Lower lobe of right lung (tissue), 2 donors: ENCODE measurements at regions not wholly inside any gene's neighbourhood (a gene's known extent, or its start where the extent isn't known, plus 50 kb on each side); places are given as distances from the start of the nearest gene placed in this dataset.

Experiments used
- ATAC-seq, 2 donors: fragments of 200-7000 bp; cut with Tn5 transposase; one replicate each; pipeline ENCODE4 v1.9.1; 2020 to 2022; ENCODE audit warnings: mild to moderate bottlenecking in 2 of 2, moderate library complexity in 2 of 2
- DNase-seq: peaks from one replicate; pipeline ENCODE4 v3.0.0-alpha.2; 2020
- H3K27ac ChIP-seq: fragments of 200-600 bp; one replicate; pipeline ENCODE4 v1.8.0; 2022
- H3K27me3 ChIP-seq: fragments of 200-600 bp; one replicate; pipeline ENCODE4 v1.8.0; 2022; ENCODE audit warnings: low read depth
- H3K36me3 ChIP-seq: fragments of 200-600 bp; one replicate; pipeline ENCODE4 v1.8.0; 2022; ENCODE audit warnings: mild to moderate bottlenecking
- H3K4me1 ChIP-seq: fragments of 200-600 bp; one replicate; pipeline ENCODE4 v1.8.0; 2022
- H3K4me3 ChIP-seq: fragments of 200-600 bp; one replicate; pipeline ENCODE4 v1.8.0; 2022; ENCODE audit warnings: mild to moderate bottlenecking
- H3K9me3 ChIP-seq: fragments of 200-600 bp; one replicate; pipeline ENCODE4 v1.8.0; 2022
- CTCF ChIP-seq: fragments of 200-600 bp; IDR thresholded peaks from one replicate; pipeline ENCODE4 v1.8.0; 2022; ENCODE audit warnings: antibody characterized with exemption, mild to moderate bottlenecking
- intact Hi-C: fragments of 100-400 bp; cut with DNase I; formaldehyde crosslinking; loops from one replicate; pipeline ENCODE4 v1.11.0; 2022
- donor health status: DM: no; HTN: yes; CAD: no; lungs with severe emphysema.

- Histone ChIP-seq H3K36me3 (no peaks in the 10 kb centered on the region), H3K4me1 (no peaks in the 10 kb centered on the region), H3K9me3 (no peaks in the 10 kb centered on the region), H3K27ac (no peak overlapping the region), H3K27me3 (no peaks in the 10 kb centered on the region), H3K4me3 (no peak overlapping the region)
- ATAC-seq (no peak), DNase-seq (no peak)
- intact Hi-C loops: no loop called here
- no peak for TF ChIP-seq CTCF
These were observed 392.6 kb upstream of the INTU start for GRCh38 chr4:127239902-127240763.

- intact Hi-C loops: no loop called here
- H3K27ac ChIP-seq: no peak overlapping the region
- no peak for ATAC-seq
- H3K4me3 ChIP-seq: no peak overlapping the region
- no peak for DNase-seq
- no peaks in the 10 kb centered on the region for H3K9me3 ChIP-seq
- no peaks in the 10 kb centered on the region for H3K4me1 ChIP-seq
- TF ChIP-seq CTCF: no peak
- H3K36me3 ChIP-seq: no peaks in the 10 kb centered on the region
- no peaks in the 10 kb centered on the region for H3K27me3 ChIP-seq
These were observed 392.0 kb upstream of the INTU start for GRCh38 chr4:127240764-127241105.

DNA sequence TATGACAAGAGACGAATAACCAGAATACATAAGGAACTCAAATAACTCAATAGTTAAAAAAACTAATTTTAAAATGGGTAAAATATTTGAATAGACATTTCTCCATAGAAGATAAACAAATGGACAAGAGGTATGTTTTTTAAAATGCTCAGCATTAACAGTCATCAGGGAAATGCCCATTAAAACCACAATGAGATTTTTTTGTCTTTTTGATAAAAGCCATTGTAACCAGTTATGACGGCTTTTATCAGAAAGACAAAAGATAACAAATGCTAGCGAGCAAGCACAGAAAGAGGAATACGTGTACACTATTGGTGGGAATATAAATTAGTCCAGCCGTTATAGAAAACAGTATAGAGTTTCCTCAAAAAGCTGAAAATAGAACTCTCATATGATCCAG is 388.2 kb upstream of the INTU start:
- DNase-seq (no peak), ATAC-seq (no peak)
- Histone ChIP-seq H3K27ac (no peak overlapping the region), H3K27me3 (no peaks in the 10 kb centered on the region), H3K4me1 (no peaks in the 10 kb centered on the region), H3K9me3 (no peaks in the 10 kb centered on the region), H3K36me3 (no peaks in the 10 kb centered on the region), H3K4me3 (no peak overlapping the region)
- no peak for TF ChIP-seq CTCF
- intact Hi-C loops: no loop called here

DNA sequence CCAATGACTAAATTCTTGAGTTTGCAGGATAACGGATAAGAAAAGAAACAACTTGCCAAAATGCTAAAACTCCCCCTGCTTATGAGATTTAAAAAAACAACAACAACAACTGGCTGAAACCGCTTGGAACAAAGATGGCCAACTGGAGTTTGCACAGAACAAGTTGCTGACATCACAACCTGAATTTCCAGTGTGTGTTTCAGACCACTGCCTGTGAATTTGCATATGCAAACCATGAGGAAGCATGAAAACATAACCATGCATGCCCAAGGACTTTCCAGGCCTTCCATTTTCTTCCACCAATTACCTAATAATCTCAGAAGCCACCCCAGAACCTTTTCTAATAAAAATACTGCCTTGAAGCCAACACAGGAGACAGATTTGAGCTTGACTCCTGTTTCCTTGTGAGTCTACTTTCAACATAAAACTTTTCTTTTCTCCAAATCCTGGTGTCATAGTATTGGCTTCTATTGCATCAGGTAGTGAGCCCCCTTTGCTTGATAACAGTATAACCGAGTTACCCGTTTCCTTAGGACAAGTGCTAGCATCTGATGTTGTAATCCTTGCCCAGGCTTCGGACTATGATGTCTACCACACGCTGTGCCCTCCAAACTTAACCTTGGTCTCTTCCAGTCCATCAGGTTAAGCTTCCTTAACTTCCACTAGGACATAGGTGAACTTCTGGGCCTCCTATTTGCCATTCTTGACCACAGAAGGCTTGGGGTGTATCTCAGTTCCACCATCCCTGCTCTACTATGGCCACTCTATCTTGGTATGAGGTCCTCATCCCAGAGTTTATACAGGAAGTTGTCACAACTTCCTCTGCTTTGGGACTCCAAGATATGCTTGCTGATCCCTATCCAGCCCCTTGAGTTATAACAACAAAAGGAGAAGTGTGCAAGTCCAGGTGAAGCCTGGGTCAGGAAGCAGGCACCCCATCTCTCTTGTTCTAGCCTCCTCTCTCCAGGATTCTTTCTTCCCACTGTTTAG is 385.5 kb upstream of the INTU start:
- DNase-seq (no peak), ATAC-seq (no peak)
- Histone ChIP-seq H3K4me3 (no peak overlapping the region), H3K4me1 (no peaks in the 10 kb centered on the region), H3K27me3 (no peaks in the 10 kb centered on the region), H3K36me3 (no peaks in the 10 kb centered on the region), H3K27ac (no peak overlapping the region), H3K9me3 (no peaks in the 10 kb centered on the region)
- intact Hi-C loops: no loop called here
- no peak for TF ChIP-seq CTCF

DNA sequence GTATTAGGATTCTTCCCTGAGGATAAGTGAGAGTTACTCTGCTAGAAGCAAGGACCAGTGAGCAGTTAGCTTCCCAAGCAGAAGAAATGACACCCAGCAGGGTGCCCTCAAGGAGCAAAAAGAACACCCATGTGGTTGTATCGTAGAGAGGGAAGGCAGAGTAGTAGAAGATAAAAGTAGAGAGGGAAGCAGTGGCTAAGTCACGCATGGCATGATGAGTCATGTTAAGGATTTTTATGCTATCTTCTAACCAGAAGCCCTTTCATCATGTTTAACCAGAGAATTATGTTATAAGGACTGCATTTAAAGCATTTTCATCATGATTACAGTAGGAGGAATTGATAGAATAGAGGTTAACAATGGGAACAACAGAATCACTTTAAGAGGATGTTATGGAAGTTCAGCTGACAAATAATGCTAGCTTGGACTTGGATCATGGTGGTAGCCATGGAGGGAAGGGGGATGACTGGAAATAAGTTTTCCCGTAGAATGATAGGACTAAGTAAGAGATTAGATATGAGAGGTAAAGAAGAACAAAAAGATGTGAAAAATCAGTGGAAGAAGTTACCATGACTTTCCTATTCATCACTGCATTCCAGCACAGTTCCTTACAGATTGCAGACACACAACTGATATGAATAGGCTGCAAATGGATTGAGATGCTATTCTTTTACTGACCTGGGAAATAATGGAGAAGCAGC is 383.5 kb upstream of the INTU start:
- intact Hi-C loops: no loop called here
- H3K27ac ChIP-seq: no peak overlapping the region
- H3K4me3 ChIP-seq: no peak overlapping the region
- no peaks in the 10 kb centered on the region for H3K4me1 ChIP-seq
- no peaks in the 10 kb centered on the region for H3K9me3 ChIP-seq
- TF ChIP-seq CTCF: no peak
- no peaks in the 10 kb centered on the region for H3K36me3 ChIP-seq
- H3K27me3 ChIP-seq: no peaks in the 10 kb centered on the region
- ATAC-seq (no peak), DNase-seq (no peak)
